Trophoblast cell (in vitro differentiated cells and primary cell): ENCODE measurements at regions not wholly inside any gene's neighbourhood (a gene's known extent, or its start where the extent isn't known, plus 50 kb on each side); places are given as distances from the start of the nearest gene placed in this dataset.

Source experiments
- DNase-seq, 2 donors: peaks; one replicate each; pipeline ENCODE4 v3.0.0-alpha.2; 2016
- H2AFZ ChIP-seq: 2 replicates; pipeline ENCODE4 v1.6.1; 2013; ENCODE audit warnings: low read length, moderate library complexity, mild to moderate bottlenecking; ENCODE audit not compliant: insufficient read depth, poor library complexity
- H2AK5ac ChIP-seq: 2 replicates; pipeline ENCODE4 v1.6.1; 2013; ENCODE audit warnings: mild to moderate bottlenecking, low read length
- H2BK120ac ChIP-seq: 2 replicates; pipeline ENCODE4 v1.6.1; 2013; ENCODE audit warnings: low read length, mild to moderate bottlenecking, moderate library complexity; ENCODE audit not compliant: insufficient read depth, poor library complexity
- H2BK12ac ChIP-seq: 2 replicates; pipeline ENCODE4 v1.6.1; 2013; ENCODE audit warnings: mild to moderate bottlenecking, low read length, moderate library complexity
- H2BK5ac ChIP-seq: 2 replicates; pipeline ENCODE4 v1.6.1; 2013; ENCODE audit warnings: low read length, low read depth, moderate library complexity, mild to moderate bottlenecking; ENCODE audit not compliant: poor library complexity
- H3K14ac ChIP-seq: 2 replicates; pipeline ENCODE4 v1.6.1; 2013; ENCODE audit warnings: mild to moderate bottlenecking, low read length
- H3K18ac ChIP-seq: 2 replicates; pipeline ENCODE4 v1.6.1; 2013; ENCODE audit warnings: mild to moderate bottlenecking, low read length
- H3K23ac ChIP-seq: 2 replicates; pipeline ENCODE4 v1.6.1; 2013; ENCODE audit warnings: low read length
- H3K27ac ChIP-seq: 2 replicates; pipeline ENCODE4 v1.5.1; 2013; ENCODE audit warnings: low read depth, mild to moderate bottlenecking, inconsistent platforms, low read length, moderate library complexity
- H3K27me3 ChIP-seq: 2 replicates; pipeline ENCODE4 v1.6.1; 2013; ENCODE audit warnings: inconsistent platforms, mild to moderate bottlenecking, low read length, moderate library complexity; ENCODE audit not compliant: insufficient read depth
- H3K36me3 ChIP-seq, 2 experiments: 1 replicate in 1 of 2; 2 replicates in 1 of 2; pipeline ENCODE4 v1.6.1; 2013; ENCODE audit warnings: low read length in 2 of 2, mild to moderate bottlenecking in 2 of 2, moderate library complexity in 1 of 2; ENCODE audit not compliant: insufficient read depth in 2 of 2, control insufficient read depth in 1 of 2
- H3K4ac ChIP-seq: 2 replicates; pipeline ENCODE4 v1.6.1; 2013; ENCODE audit warnings: low read depth, mild to moderate bottlenecking, low read length, moderate library complexity
- H3K4me1 ChIP-seq, 2 experiments: 1 replicate in 1 of 2; 2 replicates in 1 of 2; pipeline ENCODE4 v1.6.1; 2013; ENCODE audit warnings: low read length in 2 of 2, mild to moderate bottlenecking in 2 of 2, moderate library complexity in 1 of 2; ENCODE audit not compliant: insufficient read depth in 2 of 2, control insufficient read depth in 1 of 2
- H3K4me2 ChIP-seq: 2 replicates; pipeline ENCODE4 v1.6.1; 2013; ENCODE audit warnings: inconsistent platforms, mild to moderate bottlenecking, low read length, moderate library complexity
- H3K4me3 ChIP-seq: 2 replicates; pipeline ENCODE4 v1.5.1; 2013; ENCODE audit warnings: mild to moderate bottlenecking, low read depth, low read length, inconsistent platforms
- H3K79me1 ChIP-seq: one replicate; pipeline ENCODE4 v1.6.1; 2013; ENCODE audit warnings: low read length
- H3K79me2 ChIP-seq: 2 replicates; pipeline ENCODE4 v1.6.1; 2013; ENCODE audit warnings: low read length, mild to moderate bottlenecking; ENCODE audit not compliant: control insufficient read depth, insufficient read depth, poor library complexity
- H3K9ac ChIP-seq: 2 replicates; pipeline ENCODE4 v1.6.1; 2013; ENCODE audit warnings: mild to moderate bottlenecking, low read length
- H3K9me3 ChIP-seq: 2 replicates; pipeline ENCODE4 v1.6.1; 2013; ENCODE audit warnings: low read depth, mild to moderate bottlenecking, control low read depth, inconsistent platforms, low read length; ENCODE audit not compliant: insufficient read depth
- H4K12ac ChIP-seq: 2 replicates; pipeline ENCODE4 v1.6.1; 2013; ENCODE audit warnings: low read depth, mild to moderate bottlenecking, low read length, moderate library complexity
- H4K8ac ChIP-seq: 2 replicates; pipeline ENCODE4 v1.6.1; 2013; ENCODE audit warnings: low read depth, mild to moderate bottlenecking, low read length, moderate library complexity
- H4K91ac ChIP-seq: one replicate; pipeline ENCODE4 v1.6.1; 2013; ENCODE audit warnings: low read depth, mild to moderate bottlenecking, low read length, moderate library complexity
- WGBS: extraction: QIAGEN DNeasy Blood & Tissue Kit; methylation state at CpG from one replicate; pipeline ENCODE4 v1.1.7; 2013; ENCODE audit warnings: missing lambda C conversion rate; ENCODE audit not compliant: insufficient read length, insufficient coverage; ENCODE audit errors: extremely low coverage; 5-methylcytosine and 5-hydroxymethylcytosine counted together

DNA sequence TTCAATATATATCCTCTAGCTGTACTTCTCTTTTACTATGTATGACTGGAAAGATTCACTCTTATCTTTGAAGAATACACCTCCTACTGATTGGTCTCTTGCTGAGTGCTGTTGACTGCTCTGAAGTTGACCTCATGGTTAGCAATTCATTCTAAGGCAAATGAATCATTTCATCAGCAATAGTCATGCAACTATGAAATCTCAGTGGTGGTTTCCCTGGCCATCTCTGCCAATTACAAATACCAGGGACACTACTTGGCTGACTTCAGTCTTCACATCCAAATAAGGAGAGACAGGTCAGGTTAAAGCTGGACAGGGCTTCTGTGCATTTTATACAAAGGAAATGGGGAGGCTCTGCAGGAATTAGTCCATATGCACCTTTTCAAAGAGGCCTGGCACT lies 333.5 kb upstream of the ACTBL2 start:
- Histone ChIP-seq H2BK12ac (no peak overlapping the region), H3K9ac (no peak overlapping the region), H3K27me3 (no peaks in the 10 kb centered on the region), H4K8ac (no peak overlapping the region), H4K91ac (no peak overlapping the region), H3K23ac (no peak overlapping the region), H3K18ac (no peak overlapping the region), H2AFZ (no peak overlapping the region), H2BK120ac (no peak overlapping the region), H3K14ac (no peak overlapping the region), H3K79me2 (no peaks in the 10 kb centered on the region), H3K4me1 (peaks cover 0 to 1% of the 10 kb centered on the region in 2 experiments), H3K4ac (no peak overlapping the region), H3K27ac (no peak overlapping the region), H3K36me3 (no peaks in the 10 kb centered on the region), H3K4me2 (no peak overlapping the region), H3K9me3 (no peaks in the 10 kb centered on the region), H4K12ac (no peak overlapping the region), H3K79me1 (no peaks in the 10 kb centered on the region), H3K4me3 (no peak overlapping the region), H2BK5ac (no peak overlapping the region), H2AK5ac (no peak overlapping the region)
- peak in 1 of 2 donors; percentile 56 for DNase-seq

- Histone ChIP-seq H3K9ac (no peak overlapping the region), H2BK120ac (no peak overlapping the region), H3K23ac (no peak overlapping the region), H2AK5ac (no peak overlapping the region), H3K4me1 (no peaks in the 10 kb centered on the region), H4K12ac (no peak overlapping the region), H3K27me3 (no peaks in the 10 kb centered on the region), H4K8ac (no peak overlapping the region), H4K91ac (no peak overlapping the region), H3K79me1 (no peaks in the 10 kb centered on the region), H2BK12ac (no peak overlapping the region), H3K14ac (no peak overlapping the region), H3K9me3 (no peaks in the 10 kb centered on the region), H3K79me2 (no peaks in the 10 kb centered on the region), H3K36me3 (no peaks in the 10 kb centered on the region), H3K4me2 (no peak overlapping the region), H3K27ac (no peak overlapping the region), H3K4me3 (no peak overlapping the region), H2AFZ (no peak overlapping the region), H2BK5ac (no peak overlapping the region), H3K4ac (no peak overlapping the region), H3K18ac (no peak overlapping the region)
- no peak for DNase-seq
- no CpG with 5 or more reads among the region's 1 CpG for WGBS
Observed at GRCh38 chr5:57805732-57806131, 323.1 kb upstream of the ACTBL2 start.

- H3K27me3 ChIP-seq, result no peaks in the 10 kb centered on the region
- H4K91ac ChIP-seq, result no peak overlapping the region
- H3K23ac ChIP-seq, result no peak overlapping the region
- no peak overlapping the region for H4K12ac ChIP-seq
- no peak overlapping the region for H2BK5ac ChIP-seq
- H3K36me3 ChIP-seq, result no peaks in the 10 kb centered on the region
- no peak overlapping the region for H2AFZ ChIP-seq
- no peak overlapping the region for H3K4me3 ChIP-seq
- no peaks in the 10 kb centered on the region for H3K79me2 ChIP-seq
- H2BK12ac ChIP-seq, result no peak overlapping the region
- H3K14ac ChIP-seq, result no peak overlapping the region
- no peak overlapping the region for H3K4ac ChIP-seq
- H3K9ac ChIP-seq, result no peak overlapping the region
- no peaks in the 10 kb centered on the region for H3K9me3 ChIP-seq
- no peak overlapping the region for H4K8ac ChIP-seq
- no peak for DNase-seq
- H2AK5ac ChIP-seq, result no peak overlapping the region
- H2BK120ac ChIP-seq, result no peak overlapping the region
- no peaks in the 10 kb centered on the region for H3K4me1 ChIP-seq
- H3K4me2 ChIP-seq, result no peak overlapping the region
- H3K79me1 ChIP-seq, result no peaks in the 10 kb centered on the region
- no peak overlapping the region for H3K27ac ChIP-seq
- no peak overlapping the region for H3K18ac ChIP-seq
Observed at GRCh38 chr5:57805170-57805569, 322.6 kb upstream of the ACTBL2 start.

DNA sequence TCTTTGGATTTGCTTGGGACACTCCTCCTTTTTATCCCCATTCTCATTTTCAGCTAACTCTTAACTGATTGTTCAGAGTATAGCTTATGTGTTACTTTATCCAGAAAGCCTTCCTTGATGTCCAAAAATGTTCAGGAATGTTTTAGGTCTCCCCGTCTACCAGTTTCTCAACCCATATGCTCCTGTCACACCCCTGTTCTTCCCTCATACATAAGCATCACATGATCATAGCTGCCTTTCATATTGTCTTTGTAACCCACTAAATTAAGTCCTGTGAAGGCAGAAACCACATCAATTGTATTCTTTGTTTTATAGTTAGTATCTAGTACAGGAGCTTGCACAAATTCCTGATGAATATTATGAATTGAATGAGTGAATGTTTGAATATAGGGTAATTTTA lies 321.9 kb upstream of the ACTBL2 start:
- H3K4me2 ChIP-seq, result no peak overlapping the region
- no peaks in the 10 kb centered on the region for H3K4me1 ChIP-seq
- no peak overlapping the region for H3K23ac ChIP-seq
- no peak overlapping the region for H3K4ac ChIP-seq
- H2BK5ac ChIP-seq, result no peak overlapping the region
- H2AK5ac ChIP-seq, result no peak overlapping the region
- H3K4me3 ChIP-seq, result no peak overlapping the region
- H3K27ac ChIP-seq, result no peak overlapping the region
- no peaks in the 10 kb centered on the region for H3K79me2 ChIP-seq
- no peak overlapping the region for H3K9ac ChIP-seq
- no peak for DNase-seq
- H4K91ac ChIP-seq, result no peak overlapping the region
- H4K12ac ChIP-seq, result no peak overlapping the region
- no peaks in the 10 kb centered on the region for H3K27me3 ChIP-seq
- no peaks in the 10 kb centered on the region for H3K9me3 ChIP-seq
- no CpG with 5 or more reads among the region's 1 CpG for WGBS
- no peak overlapping the region for H2BK120ac ChIP-seq
- no peak overlapping the region for H3K18ac ChIP-seq
- H3K79me1 ChIP-seq, result no peaks in the 10 kb centered on the region
- no peak overlapping the region for H3K14ac ChIP-seq
- no peak overlapping the region for H2AFZ ChIP-seq
- H3K36me3 ChIP-seq, result no peaks in the 10 kb centered on the region
- H2BK12ac ChIP-seq, result no peak overlapping the region
- no peak overlapping the region for H4K8ac ChIP-seq

GRCh38 chr5:57804007-57804444 lies 321.4 kb upstream of the ACTBL2 start:
- no peak overlapping the region for H2AFZ ChIP-seq
- H3K27me3 ChIP-seq, result no peaks in the 10 kb centered on the region
- no peak overlapping the region for H4K12ac ChIP-seq
- H4K8ac ChIP-seq, result no peak overlapping the region
- H3K4me3 ChIP-seq, result no peak overlapping the region
- H3K18ac ChIP-seq, result no peak overlapping the region
- H3K23ac ChIP-seq, result no peak overlapping the region
- no peak for DNase-seq
- H2BK5ac ChIP-seq, result no peak overlapping the region
- no peak overlapping the region for H3K27ac ChIP-seq
- H2AK5ac ChIP-seq, result no peak overlapping the region
- H3K4me1 ChIP-seq, result no peaks in the 10 kb centered on the region
- H4K91ac ChIP-seq, result no peak overlapping the region
- no peak overlapping the region for H3K9ac ChIP-seq
- no peak overlapping the region for H2BK12ac ChIP-seq
- no peak overlapping the region for H2BK120ac ChIP-seq
- no CpG with 5 or more reads among the region's 2 CpGs for WGBS
- H3K4me2 ChIP-seq, result no peak overlapping the region
- H3K79me2 ChIP-seq, result no peaks in the 10 kb centered on the region
- H3K14ac ChIP-seq, result no peak overlapping the region
- H3K4ac ChIP-seq, result no peak overlapping the region
- H3K9me3 ChIP-seq, result no peaks in the 10 kb centered on the region
- no peaks in the 10 kb centered on the region for H3K79me1 ChIP-seq
- H3K36me3 ChIP-seq, result no peaks in the 10 kb centered on the region
